ENCODE measurements at regions not wholly inside any gene's neighbourhood (a gene's known extent, or its start where the extent isn't known, plus 50 kb on each side); places are given as distances from the start of the nearest gene placed in this dataset.
A peak's percentile ranks its signal among the peaks of the same experiment; 100 is the strongest.

GRCh38 chr3:182730675-182731042 lies 62.6 kb upstream of the ATP11B start:
- TF ChIP-seq EP300 (IDR thresholded peaks at IDR 0.05) (no peak), CTCF (IDR thresholded peaks at IDR 0.05) (no peak), POLR2AphosphoS5 (IDR thresholded peaks at IDR 0.05) (no peak), POLR2A (IDR thresholded peaks at IDR 0.05; ENCODE audit: low read depth) (no peak)
- 88% methylated on average over 1 of the region's 1 CpG for WGBS
- Histone ChIP-seq H3K36me3 (no peaks in the 10 kb centered on the region), H3K27ac (replicated peaks in 1 of 4) (no peak overlapping the region), H3K9me3 (no peaks in the 10 kb centered on the region), H3K4me3 (no peak overlapping the region), H3K4me1 (no peaks in the 10 kb centered on the region), H3K27me3 (peaks cover 0 to 6% (median 0%) of the 10 kb centered on the region in 4 donors)
- intact Hi-C loops (cut with DNase I) = no loop called here
- DNase-seq (ENCODE audit: extremely low spot score) = no peak

- TF ChIP-seq EP300 (IDR thresholded peaks at IDR 0.05) = no peak
- no peak for TF ChIP-seq POLR2AphosphoS5 (IDR thresholded peaks at IDR 0.05)
- no peak for TF ChIP-seq POLR2A (IDR thresholded peaks at IDR 0.05; ENCODE audit: low read depth)
- no peak for TF ChIP-seq CTCF (IDR thresholded peaks at IDR 0.05)
- no peaks in the 10 kb centered on the region for H3K9me3 ChIP-seq
- no peak for DNase-seq (ENCODE audit: extremely low spot score)
- intact Hi-C loops (cut with DNase I) = no loop called here
- no peaks in the 10 kb centered on the region for H3K36me3 ChIP-seq
- 80% methylated on average over 3 of the region's 3 CpGs for WGBS
- no peak overlapping the region for H3K4me3 ChIP-seq
- peaks cover 0 to 6% (median 0%) of the 10 kb centered on the region in 4 donors for H3K27me3 ChIP-seq
- no peak overlapping the region for H3K27ac ChIP-seq (replicated peaks in 1 of 4)
- H3K4me1 ChIP-seq = no peaks in the 10 kb centered on the region
These were observed 61.5 kb upstream of the ATP11B start for GRCh38 chr3:182731764-182732163.

- H3K4me3 ChIP-seq = no peak overlapping the region
- no peaks in the 10 kb centered on the region for H3K36me3 ChIP-seq
- TF ChIP-seq EP300 (IDR thresholded peaks at IDR 0.05) (no peak), POLR2AphosphoS5 (IDR thresholded peaks at IDR 0.05) (no peak), POLR2A (IDR thresholded peaks at IDR 0.05; ENCODE audit: low read depth) (no peak), CTCF (IDR thresholded peaks at IDR 0.05) (no peak)
- DNase-seq (ENCODE audit: extremely low spot score) = peak; percentile 72
- no peaks in the 10 kb centered on the region for H3K4me1 ChIP-seq
- no peak overlapping the region for H3K27ac ChIP-seq (replicated peaks in 1 of 4)
- intact Hi-C loops (cut with DNase I) = no loop called here
- no peaks in the 10 kb centered on the region for H3K9me3 ChIP-seq
- peaks cover 0 to 6% (median 0%) of the 10 kb centered on the region in 4 donors for H3K27me3 ChIP-seq
- WGBS = 78% methylated on average over 5 of the region's 5 CpGs
These were observed 60.9 kb upstream of the ATP11B start for GRCh38 chr3:182732232-182733015.

GRCh38 chr3:182735672-182736071 lies 57.6 kb upstream of the ATP11B start:
- no peaks in the 10 kb centered on the region for H3K36me3 ChIP-seq
- peaks cover 0 to 1% (median 0%) of the 10 kb centered on the region in 4 donors for H3K27me3 ChIP-seq
- intact Hi-C loops (cut with DNase I) = no loop called here
- 41% methylated on average over 2 of the region's 2 CpGs for WGBS
- no peak overlapping the region for H3K4me3 ChIP-seq
- H3K27ac ChIP-seq (replicated peaks in 1 of 4) = no peak overlapping the region
- no peak for DNase-seq (ENCODE audit: extremely low spot score)
- TF ChIP-seq CTCF (IDR thresholded peaks at IDR 0.05) (no peak), POLR2A (IDR thresholded peaks at IDR 0.05; ENCODE audit: low read depth) (no peak), EP300 (IDR thresholded peaks at IDR 0.05) (no peak), POLR2AphosphoS5 (IDR thresholded peaks at IDR 0.05) (no peak)
- H3K4me1 ChIP-seq = no peaks in the 10 kb centered on the region
- no peaks in the 10 kb centered on the region for H3K9me3 ChIP-seq

- H3K4me3 ChIP-seq = no peak overlapping the region
- no peak overlapping the region for H3K27ac ChIP-seq (replicated peaks in 1 of 4)
- H3K36me3 ChIP-seq = no peaks in the 10 kb centered on the region
- H3K27me3 ChIP-seq = peaks cover 0 to 13% (median 0%) of the 10 kb centered on the region in 4 donors
- no peaks in the 10 kb centered on the region for H3K9me3 ChIP-seq
- intact Hi-C loops (cut with DNase I) = no loop called here
- no peak for DNase-seq (ENCODE audit: extremely low spot score)
- WGBS = 40% methylated on average over 1 of the region's 2 CpGs
- no peaks in the 10 kb centered on the region for H3K4me1 ChIP-seq
- TF ChIP-seq EP300 (IDR thresholded peaks at IDR 0.05) (no peak), POLR2A (IDR thresholded peaks at IDR 0.05; ENCODE audit: low read depth) (no peak), CTCF (IDR thresholded peaks at IDR 0.05) (no peak), POLR2AphosphoS5 (IDR thresholded peaks at IDR 0.05) (no peak)
These were observed 55.5 kb upstream of the ATP11B start for GRCh38 chr3:182737825-182738224.

All from esophagus muscularis mucosa (tissue), 4 donors.